NCI-H2171 (cell line): ENCODE measurements at regions not wholly inside any gene's neighbourhood (a gene's known extent, or its start where the extent isn't known, plus 50 kb on each side); places are given as distances from the start of the nearest gene placed in this dataset.

ENCODE experiments used
- DNase-seq: peaks from one replicate; lab custom pipeline; 2025; lab: John Stamatoyannopoulos, UW

DNA sequence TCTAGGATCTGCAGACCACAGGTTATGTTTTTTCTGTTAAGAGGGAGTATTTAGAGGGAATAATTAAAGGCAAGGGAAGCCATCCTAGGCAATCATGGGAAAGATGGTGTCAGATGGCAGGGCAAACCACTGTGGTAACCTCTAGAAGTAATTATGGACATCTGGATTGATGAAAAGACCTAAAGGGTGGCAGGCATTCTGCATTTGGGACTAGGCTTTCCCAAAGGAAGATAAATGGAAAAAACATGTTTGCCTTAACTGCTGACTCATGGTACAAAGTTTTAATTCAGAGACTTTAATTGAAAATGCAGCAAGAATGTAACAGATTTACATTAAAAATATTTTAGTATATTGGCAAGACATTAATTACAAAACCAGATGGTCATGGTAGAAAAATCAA lies 88.1 kb downstream of the TMEM30B start:
- peak; percentile 29 for DNase-seq

DNA sequence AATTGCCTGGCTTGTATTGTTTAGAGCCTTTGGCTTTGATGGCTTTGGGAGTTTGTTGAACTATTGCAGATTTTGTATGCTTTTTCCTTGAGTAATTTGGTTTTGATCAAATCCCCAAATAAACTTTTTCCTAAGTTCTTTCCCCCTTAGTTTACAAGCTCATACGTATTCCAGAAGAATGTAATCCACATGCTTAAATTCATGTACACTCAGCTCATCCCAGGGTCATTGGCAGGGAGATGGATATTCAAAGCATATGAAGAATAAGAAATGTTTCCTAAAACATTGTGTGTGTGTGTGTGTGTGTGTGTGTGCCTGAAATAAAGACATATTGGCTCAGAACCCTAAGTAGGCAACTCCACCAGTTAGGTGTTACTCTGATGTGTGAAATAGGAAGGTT lies 89.4 kb downstream of the TMEM30B start:
- no peak for DNase-seq

GRCh38 chr14:61190341-61190740 lies 90.8 kb downstream of the TMEM30B start:
- DNase-seq: no peak

DNA sequence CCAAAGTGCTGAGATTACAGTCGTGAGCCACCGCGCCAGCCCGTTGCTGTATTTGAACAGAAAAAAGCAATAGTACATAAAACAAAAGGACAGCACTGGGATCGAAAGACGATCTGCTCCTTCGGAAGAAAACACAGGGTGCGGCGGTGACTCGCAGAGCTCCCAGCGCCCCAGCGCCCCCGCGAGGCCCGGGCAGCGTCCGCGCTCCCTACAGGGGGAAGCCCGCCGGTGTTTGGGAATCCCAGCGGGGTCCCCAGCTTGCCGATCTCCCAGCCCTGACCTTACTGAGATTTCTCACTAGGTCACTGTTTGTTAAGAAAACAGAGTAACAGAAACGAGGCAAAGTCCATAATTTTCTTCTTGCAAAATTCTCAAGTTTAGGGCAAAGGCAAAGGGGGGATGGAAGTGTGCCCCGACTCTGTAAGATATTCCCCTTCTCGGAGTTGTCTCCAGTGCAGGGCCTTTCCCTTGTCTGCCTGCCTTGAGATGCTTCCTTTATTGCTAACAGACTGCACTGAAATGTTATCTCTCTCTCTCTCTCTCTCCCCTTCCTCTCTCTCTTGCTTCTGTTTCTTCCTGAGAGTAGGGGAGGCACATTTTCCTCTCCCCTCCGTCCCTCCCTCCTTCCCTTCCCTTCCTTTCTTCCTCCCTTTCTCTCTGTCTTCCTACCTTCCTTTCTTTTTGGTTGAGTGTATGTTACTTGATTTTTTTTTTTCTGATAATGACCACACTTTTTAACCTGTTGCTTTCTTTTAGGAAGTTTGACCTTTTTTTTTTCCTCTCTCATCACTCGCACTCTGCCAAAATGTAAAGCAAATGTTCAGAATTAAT lies 91.9 kb downstream of the TMEM30B start:
- no peak for DNase-seq

- DNase-seq: no peak
Measured at GRCh38 chr14:61188196-61188595, 92.9 kb downstream of the TMEM30B start.

GRCh38 chr14:61187196-61187905 lies 93.8 kb downstream of the TMEM30B start:
- no peak for DNase-seq

DNA sequence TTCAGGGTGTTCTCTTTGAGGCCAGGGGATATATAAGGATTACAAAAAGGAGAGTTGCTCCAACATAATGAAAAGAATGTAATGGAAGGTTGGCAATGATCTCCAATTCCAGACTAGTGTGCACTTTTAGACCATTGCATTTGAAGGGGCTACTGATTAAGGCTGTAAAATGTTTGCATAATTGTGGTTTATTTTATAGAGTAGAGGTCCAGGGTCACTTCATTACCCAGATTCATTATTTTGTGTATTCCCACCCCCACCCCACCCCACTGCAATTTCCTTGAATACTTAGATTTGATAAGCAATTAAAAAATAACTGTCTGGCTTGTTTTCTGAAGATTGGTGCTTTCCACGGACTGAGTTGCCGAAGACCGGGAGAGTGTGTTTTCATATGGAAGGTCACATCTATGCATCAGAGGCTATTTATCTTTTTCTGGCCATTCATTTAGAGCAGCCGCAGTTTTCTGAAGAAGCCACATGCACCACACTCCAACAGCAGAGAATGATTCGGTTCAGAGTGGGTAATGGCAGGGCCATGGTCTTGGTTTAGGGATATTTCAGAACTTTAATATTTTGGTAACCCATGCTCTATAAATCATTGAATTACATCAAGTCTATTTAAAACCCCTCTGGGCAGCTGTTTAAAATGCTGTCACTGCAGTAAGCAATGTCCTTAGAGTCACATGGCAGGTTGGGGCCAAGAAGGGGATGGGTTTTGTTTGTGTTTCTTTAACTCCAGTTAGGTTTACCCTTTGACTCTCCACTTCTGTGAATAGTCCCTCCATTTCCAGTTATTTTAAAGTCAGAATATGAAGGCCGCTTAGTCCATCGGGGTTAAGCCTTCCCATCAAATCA lies 94.6 kb downstream of the TMEM30B start:
- DNase-seq: no peak

- no peak for DNase-seq
Measured at GRCh38 chr14:61185534-61185933, 95.6 kb downstream of the TMEM30B start.

DNA sequence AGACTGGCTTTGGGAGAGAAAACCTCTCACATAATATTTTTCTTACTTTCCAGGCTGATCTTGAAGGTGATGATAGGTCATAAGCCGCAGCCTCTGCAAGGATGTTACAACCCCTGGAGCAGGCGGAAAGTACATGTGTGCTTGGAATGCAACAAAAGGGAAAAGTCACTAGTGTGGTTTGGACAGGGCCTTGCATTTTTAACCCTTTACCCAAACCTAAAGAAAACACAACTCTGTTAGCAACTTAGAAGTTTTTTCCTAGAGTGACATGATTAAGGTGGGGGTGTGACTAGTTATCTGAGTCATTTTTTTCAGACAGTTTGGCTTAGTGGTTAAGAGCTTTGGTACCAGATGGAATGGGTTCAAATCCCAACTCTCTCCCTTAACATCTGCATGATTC lies 97.0 kb downstream of the TMEM30B start:
- no peak for DNase-seq

DNA sequence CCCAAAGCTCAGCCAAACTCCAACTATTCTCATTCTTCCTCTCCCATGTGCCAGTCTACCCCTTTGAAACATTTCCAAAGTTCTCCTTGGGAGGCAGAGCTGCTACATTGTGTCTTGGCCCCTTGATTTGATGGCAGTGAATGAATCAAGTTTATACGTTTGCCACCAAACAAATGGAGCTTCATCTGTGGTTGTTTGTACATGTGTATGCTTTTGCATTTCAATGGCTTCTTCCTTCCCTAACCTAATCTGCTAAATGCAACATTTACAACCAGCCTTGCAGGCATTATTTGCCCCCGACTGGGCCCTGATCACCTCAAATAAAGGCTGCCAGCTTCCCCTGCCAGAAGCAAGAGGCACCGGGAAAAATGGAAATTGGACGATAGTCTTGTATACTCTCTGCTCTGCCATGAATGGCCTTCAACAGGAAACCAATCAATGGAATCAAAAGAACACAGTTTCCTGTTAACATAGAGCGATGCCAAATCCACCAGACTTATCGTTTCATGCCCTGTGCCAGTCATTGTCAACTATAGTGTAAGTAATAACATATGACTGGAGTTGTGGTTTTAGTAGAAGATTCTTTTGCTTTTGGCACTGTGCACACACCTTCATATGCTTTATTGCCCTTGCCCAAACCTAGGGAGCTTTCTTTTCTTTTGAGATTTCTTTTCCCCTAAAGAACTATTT lies 97.8 kb downstream of the TMEM30B start:
- no peak for DNase-seq

DNA sequence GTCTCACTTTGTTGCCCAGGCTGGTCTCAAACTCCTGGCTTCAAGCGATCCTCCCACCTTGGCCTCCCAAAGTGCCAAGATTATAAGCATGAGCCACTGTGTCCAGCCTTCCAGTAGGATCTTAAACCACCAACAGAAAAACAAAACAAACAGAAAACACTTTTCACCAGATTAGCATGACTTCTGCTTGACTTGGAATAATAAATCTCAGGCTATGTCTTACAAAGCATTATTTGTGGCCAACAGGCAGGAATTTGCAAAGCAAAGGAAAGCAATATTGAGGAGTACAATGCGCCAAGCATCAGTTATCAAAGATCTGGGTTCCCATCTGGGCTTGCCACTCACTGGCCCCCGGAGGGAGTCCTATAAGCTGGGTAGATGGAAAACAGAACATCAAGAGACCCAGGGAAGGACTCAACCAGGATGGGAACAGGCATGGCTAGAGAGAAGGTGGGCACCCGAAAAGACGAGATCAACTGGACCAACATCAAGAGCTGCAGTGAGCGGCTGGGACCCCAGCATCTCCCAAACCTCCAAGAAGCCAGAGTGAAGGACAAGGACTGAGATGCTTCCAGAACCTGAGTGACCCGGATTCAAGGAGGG lies 101.2 kb downstream of the TMEM30B start:
- no peak for DNase-seq

DNA sequence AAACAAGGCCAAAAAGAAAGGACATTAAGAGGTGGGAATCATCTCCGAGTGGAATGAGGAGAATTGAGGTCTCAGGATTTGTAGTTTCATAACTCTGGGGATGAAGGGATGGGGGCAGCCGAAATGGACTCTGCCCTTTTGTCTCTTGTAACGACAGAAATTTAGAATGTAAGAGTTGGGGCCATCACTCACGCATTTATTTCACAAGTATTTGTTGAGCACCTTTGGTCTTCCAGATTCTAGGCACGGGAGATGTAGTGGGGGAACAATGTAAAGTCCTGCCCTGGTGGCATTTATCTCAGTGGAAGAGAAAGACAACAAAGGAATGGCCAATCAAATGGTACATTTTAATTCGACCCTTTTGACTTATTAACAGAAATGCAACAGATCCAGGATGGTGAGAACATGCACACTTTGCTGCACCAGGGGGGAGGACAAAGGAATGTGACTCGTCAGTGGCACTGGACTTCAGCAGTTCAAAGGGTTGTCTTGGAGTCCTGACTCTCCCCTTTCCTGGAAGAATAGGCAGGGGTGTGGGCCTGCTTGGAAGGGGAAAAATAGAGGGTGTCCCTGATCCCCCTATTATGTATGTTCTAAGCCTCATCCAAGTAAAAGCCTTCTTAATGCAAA lies 102.0 kb downstream of the TMEM30B start:
- no peak for DNase-seq

DNA sequence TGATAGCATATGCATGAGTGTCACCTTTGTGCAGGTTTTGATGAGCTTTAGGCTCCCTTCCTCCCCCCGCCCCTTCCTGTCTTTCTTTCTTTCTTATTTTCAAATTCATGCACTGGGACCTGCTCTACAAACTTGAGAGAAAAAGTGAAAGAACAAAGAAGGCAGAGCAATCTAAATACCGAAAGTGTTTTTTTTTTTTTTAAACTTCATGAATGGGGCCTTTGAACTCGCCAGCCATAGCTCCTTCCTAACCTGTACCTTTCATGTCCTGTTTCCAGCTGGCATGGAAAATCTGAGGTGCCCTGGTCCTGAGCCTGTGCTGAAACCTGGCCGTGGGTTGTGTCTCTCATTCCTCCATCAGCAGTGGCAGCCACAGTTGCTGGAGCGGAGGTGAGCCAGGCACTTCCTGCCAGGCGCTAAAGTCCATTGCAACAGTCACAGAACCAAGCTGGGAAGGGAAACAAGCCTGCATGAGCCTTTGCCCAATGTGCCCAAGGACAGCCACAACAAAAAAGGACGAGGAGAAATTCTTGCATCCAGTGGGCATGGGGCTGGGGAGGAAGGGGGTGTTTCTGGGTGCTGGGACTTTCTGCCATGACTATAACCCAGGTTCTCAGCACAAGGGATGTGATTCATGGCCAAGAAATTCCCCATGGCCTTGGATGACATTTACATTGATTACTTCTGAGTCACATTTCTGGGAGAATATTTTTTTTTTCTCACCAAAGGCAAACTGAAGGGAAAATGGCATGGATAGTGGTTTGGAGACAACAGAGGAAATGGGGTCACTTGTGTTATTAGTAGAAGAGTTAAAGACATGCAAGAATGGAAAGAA lies 102.7 kb downstream of the TMEM30B start:
- DNase-seq: no peak

- DNase-seq: no peak
Measured at GRCh38 chr14:61177279-61178225, 103.6 kb downstream of the TMEM30B start.

DNA sequence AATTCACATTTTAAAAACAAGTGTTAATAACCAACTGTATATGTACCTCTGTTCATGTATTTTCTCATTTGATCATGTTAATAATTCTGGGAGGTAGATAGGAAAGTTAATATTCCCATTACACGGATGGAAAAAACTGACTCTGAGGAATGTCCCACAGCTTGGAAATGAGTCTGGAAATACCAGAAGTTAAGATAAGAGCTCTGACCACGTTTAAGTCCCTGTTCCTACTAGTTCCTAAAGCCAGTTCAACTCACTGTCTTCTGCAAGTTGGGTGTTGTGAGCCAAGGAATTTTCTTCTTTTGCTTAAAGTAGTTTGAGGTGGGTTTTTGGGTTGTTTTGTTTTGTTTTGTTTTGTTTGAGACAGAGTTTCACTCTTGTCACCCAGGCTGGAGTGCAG lies 104.5 kb downstream of the TMEM30B start:
- DNase-seq: no peak

- DNase-seq: no peak
Measured at GRCh38 chr14:61174987-61175386, 106.2 kb downstream of the TMEM30B start.

- DNase-seq: no peak
Measured at GRCh38 chr14:61174441-61174891, 106.7 kb downstream of the TMEM30B start.

DNA sequence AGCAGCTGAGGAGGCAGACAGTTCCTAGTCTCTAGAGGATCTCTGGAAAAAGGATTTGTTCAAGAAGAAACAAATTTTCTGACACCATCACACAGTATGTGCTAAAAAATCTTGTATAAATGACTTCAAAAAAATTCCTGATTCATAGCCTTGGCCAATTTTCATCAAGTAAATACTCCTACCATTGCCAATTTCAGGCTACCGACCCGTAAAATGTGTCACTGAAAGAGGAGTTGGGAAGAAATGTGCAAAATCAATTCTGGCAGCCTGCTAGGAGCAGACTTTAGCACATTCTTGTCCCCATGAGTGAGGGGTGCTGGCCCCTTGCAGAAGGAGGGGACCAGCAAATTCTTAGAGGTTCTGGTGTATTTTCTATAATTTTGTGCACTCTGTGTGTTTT lies 109.4 kb downstream of the TMEM30B start:
- no peak for DNase-seq

GRCh38 chr14:61168141-61168540 lies 113.0 kb downstream of the TMEM30B start:
- DNase-seq: no peak
